Muscle layer of colon (tissue), 2 donors: ENCODE measurements at regions not wholly inside any gene's neighbourhood (a gene's known extent, or its start where the extent isn't known, plus 50 kb on each side); places are given as distances from the start of the nearest gene placed in this dataset.

ENCODE experiments used
- H3K27ac ChIP-seq: one replicate; pipeline ENCODE4 v1.7.0; 2013; ENCODE audit warnings: low read depth, mild to moderate bottlenecking, low read length, moderate library complexity
- H3K27me3 ChIP-seq, 2 donors: one replicate each; pipeline ENCODE4 v1.7.0; 2013; ENCODE audit warnings: low read length in 2 of 2, mild to moderate bottlenecking in 2 of 2; ENCODE audit not compliant: insufficient read depth in 2 of 2, control insufficient read depth in 1 of 2
- H3K36me3 ChIP-seq: one replicate; pipeline ENCODE4 v1.7.0; 2013; ENCODE audit warnings: mild to moderate bottlenecking, low read length; ENCODE audit not compliant: insufficient read depth
- H3K4me1 ChIP-seq: one replicate; pipeline ENCODE4 v1.7.0; 2013; ENCODE audit warnings: mild to moderate bottlenecking, low read length; ENCODE audit not compliant: insufficient read depth
- H3K4me3 ChIP-seq, 2 donors: one replicate each; pipeline ENCODE4 v1.7.0; 2013; ENCODE audit warnings: low read length in 2 of 2, low read depth in 1 of 2, mild to moderate bottlenecking in 1 of 2, moderate library complexity in 1 of 2
- H3K9ac ChIP-seq: one replicate; pipeline ENCODE4 v1.7.0; 2013; ENCODE audit warnings: low read length
- H3K9me3 ChIP-seq: one replicate; pipeline ENCODE4 v1.7.0; 2013; ENCODE audit warnings: mild to moderate bottlenecking, low read length
- donor health status: abdominal sarcoma.
- donor health status: Adenocarcinoma of cecum.

- Histone ChIP-seq H3K27ac (no peak overlapping the region), H3K4me1 (no peaks in the 10 kb centered on the region), H3K36me3 (no peaks in the 10 kb centered on the region)
Observed at GRCh38 chr2:215738351-215738750, 275.0 kb downstream of the MREG start.

GRCh38 chr2:215737477-215737876, 275.9 kb downstream of the MREG start:
- H3K4me3 ChIP-seq: no peak overlapping the region
- no peaks in the 10 kb centered on the region for H3K36me3 ChIP-seq

More at GRCh38 chr2:215738351-215738750, 275.0 kb downstream of the MREG start:
- Histone ChIP-seq H3K4me3 (no peak overlapping the region), H3K9ac (no peak overlapping the region), H3K27me3 (no peaks in the 10 kb centered on the region), H3K9me3 (no peaks in the 10 kb centered on the region)

DNA sequence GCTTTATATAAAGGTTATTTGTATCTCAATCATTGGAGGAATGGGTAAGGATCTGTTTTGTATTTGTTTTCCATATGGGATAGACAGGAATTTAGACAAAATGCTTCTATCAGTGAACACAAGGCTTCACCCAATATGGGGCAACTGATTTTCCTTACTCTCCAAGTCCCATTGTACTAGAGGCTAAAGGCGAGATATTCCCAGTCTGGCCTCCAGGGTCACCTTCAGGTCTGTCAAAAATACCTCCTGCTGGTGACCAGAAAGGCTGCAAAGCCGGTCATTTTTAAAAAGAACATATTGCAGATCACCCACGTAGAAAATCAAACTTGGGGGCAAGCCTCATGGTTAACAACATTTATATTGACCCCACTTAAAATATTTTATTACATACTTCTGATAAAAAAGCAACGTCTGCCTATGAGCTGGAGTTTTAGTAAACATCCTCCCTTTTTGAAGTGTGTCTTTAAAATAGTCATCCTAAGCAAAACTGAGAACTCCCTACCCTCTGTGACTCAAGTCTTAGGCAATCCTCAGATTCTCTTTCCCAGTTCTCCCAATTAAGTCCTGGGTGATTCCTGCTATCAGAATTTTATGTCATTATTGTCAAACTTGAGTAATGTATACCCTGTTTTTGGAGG, 276.6 kb downstream of the MREG start:
- Histone ChIP-seq H3K36me3 (no peaks in the 10 kb centered on the region), H3K27me3 (no peaks in the 10 kb centered on the region), H3K9ac (no peak overlapping the region), H3K27ac (no peak overlapping the region), H3K4me3 (no peak overlapping the region), H3K4me1 (no peaks in the 10 kb centered on the region), H3K9me3 (no peaks in the 10 kb centered on the region)

More at GRCh38 chr2:215737477-215737876, 275.9 kb downstream of the MREG start:
- Histone ChIP-seq H3K9ac (no peak overlapping the region), H3K27me3 (no peaks in the 10 kb centered on the region), H3K4me1 (no peaks in the 10 kb centered on the region), H3K27ac (no peak overlapping the region), H3K9me3 (no peaks in the 10 kb centered on the region)

DNA sequence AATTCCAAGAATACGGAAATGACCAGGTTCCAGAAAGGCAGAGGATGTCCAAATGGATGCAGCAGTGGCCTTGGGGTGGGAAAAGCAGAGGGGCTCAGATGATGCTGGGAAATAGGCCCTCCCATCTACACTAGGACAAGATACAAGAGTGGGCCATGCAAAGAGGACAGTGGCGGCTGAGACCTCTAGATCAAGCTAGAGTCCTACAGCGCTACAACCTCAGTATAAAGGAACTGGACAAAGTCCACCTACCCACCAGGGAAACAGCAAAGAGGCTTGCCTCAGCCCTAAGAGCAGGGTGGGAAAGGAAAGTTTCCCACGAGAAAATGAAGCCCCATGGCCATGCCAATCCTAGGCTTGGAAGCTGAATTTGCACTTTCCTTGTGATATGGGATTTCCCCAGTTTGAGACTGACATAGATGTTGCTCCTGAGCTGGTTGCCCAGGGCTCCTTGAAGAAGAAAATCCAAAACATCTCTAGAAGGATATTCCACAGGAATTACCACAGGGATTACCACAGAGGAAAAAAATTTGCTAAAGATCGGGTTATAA, 282.2 kb downstream of the MREG start:
- H3K9me3 ChIP-seq: no peaks in the 10 kb centered on the region

GRCh38 chr2:215729985-215730620, 283.2 kb downstream of the MREG start:
- no peaks in the 10 kb centered on the region for H3K9me3 ChIP-seq
- H3K27ac ChIP-seq: no peak overlapping the region
- no peaks in the 10 kb centered on the region for H3K27me3 ChIP-seq
- H3K9ac ChIP-seq: no peak overlapping the region
- H3K4me3 ChIP-seq: no peak overlapping the region
- no peaks in the 10 kb centered on the region for H3K36me3 ChIP-seq
- H3K4me1 ChIP-seq: no peaks in the 10 kb centered on the region

More for the DNA sequence above, 282.2 kb downstream of the MREG start:
- H3K27me3 ChIP-seq: no peaks in the 10 kb centered on the region
- no peaks in the 10 kb centered on the region for H3K36me3 ChIP-seq
- H3K9ac ChIP-seq: no peak overlapping the region
- no peak overlapping the region for H3K4me3 ChIP-seq
- H3K4me1 ChIP-seq: no peaks in the 10 kb centered on the region
- no peak overlapping the region for H3K27ac ChIP-seq

DNA sequence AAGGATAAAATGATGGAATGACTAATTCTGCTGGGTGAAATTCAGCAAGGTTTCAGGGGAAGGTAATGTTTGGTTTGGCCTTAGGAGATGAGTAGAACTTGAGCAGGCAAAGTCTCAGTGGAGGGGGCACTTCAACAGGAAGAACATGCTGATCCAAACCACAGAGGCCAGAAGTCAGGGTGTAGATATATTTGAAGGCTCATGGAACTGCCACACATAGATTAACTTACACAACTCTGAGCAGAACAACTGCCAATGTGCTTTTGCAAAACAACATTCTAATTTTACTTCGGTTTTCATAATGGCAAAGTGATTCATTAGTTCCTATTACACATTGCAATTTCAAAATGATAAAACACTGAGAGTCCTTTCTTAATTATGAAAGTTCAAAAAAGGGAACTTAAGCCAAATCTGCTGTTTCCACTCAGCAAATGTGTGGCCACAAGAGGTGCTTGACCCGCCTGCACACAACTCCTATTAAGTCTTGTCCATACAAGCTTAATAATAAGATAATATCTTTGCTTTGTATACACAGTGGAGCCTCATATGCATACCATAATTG, 284.8 kb downstream of the MREG start:
- Histone ChIP-seq H3K27me3 (no peaks in the 10 kb centered on the region), H3K4me1 (no peaks in the 10 kb centered on the region), H3K4me3 (no peak overlapping the region), H3K9ac (no peak overlapping the region), H3K9me3 (no peaks in the 10 kb centered on the region), H3K36me3 (no peaks in the 10 kb centered on the region), H3K27ac (no peak overlapping the region)

DNA sequence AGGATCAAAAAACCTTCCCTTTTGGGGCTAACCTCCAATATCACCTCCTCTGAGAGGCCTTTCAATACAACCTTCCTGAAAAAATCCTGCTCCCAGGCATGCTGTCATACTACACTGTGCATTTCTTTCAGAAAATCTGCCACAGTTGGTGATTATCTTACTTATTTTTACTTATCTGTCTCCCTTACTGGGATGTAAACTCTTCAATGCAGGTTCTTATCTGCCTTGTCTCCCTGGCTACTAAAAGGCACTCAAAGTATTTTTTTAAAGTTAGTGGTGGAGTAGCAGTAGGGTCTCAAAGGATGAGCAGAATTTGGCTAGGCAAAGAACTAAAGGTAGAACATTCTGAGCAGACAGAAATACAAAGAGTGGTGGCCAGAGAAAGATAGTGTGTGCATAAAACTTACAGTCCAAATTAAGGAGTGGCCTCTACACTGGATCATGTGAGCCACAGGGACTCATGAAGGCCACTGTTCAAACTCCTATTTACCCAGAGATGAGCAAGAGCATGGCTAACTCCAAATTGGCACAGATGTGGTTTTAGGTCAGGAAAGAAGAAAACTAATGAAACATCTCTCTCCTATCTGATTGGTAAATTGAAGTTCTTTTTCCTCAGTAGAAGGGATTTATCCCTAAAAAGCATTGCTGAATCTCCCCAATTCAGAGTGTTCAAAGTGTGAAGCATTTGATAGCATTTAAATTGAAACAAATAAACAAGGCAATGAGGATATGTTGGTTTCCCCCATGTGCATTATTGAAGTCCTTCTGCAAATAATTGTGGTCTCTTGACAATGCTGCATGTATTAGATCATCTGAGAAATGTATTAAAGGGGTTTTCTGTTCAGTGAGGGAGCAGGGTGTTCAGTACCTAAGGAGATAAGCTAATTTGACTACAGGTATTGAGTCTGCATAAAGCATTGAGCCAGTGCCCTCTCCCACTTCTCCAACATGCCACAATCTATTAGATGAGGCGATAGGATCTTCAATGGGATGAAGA, 285.5 kb downstream of the MREG start:
- no peaks in the 10 kb centered on the region for H3K27me3 ChIP-seq
- no peaks in the 10 kb centered on the region for H3K4me1 ChIP-seq
- H3K36me3 ChIP-seq: no peaks in the 10 kb centered on the region
- no peak overlapping the region for H3K4me3 ChIP-seq
- H3K27ac ChIP-seq: no peak overlapping the region
- no peak overlapping the region for H3K9ac ChIP-seq
- no peaks in the 10 kb centered on the region for H3K9me3 ChIP-seq

DNA sequence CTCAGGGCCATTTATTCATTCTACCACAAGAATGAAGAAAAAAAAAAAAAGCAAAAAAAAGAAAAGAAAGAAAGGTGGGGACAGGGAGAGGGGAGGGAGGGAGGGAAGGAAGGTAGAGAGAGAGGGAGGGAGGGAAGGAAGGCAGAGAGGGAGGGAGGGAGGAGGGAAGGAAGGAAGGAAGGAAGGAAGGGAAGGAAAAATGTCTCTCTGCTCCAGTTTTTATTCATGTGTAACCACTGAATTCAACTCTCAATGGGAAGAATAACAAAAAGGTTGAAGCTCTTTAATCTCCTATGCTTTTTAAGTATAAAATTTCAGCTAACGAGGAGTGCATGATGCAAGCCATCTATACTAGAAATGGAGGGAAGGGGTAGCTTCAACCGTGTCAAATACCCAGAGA, 287.3 kb downstream of the MREG start:
- Histone ChIP-seq H3K36me3 (no peaks in the 10 kb centered on the region), H3K27ac (no peak overlapping the region), H3K4me3 (no peak overlapping the region), H3K4me1 (no peaks in the 10 kb centered on the region), H3K9me3 (no peaks in the 10 kb centered on the region), H3K27me3 (no peaks in the 10 kb centered on the region), H3K9ac (no peak overlapping the region)

DNA sequence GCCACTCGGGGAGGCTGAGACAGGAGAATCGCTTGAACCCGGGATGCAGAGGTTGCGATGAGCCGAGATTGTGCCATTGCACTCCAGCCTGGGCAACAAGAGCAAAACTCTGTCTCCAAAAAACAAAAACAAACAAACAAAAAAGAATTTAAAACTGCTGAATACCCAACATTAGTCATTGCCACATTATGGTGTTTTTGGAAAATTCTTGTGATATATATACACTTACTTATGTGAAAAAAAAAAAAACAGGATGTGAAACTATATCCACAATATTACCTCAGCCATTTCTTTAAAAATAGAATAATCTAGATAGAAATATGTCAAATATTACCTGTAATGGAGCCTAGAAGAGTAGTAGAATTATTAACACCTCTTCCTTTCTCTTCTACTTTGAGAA, 288.3 kb upstream of the FN1 start:
- H3K36me3 ChIP-seq: no peaks in the 10 kb centered on the region
- no peak overlapping the region for H3K4me3 ChIP-seq
- H3K4me1 ChIP-seq: peaks cover 7% of the 10 kb centered on the region
- no peaks in the 10 kb centered on the region for H3K9me3 ChIP-seq
- H3K27ac ChIP-seq: no peak overlapping the region
- no peaks in the 10 kb centered on the region for H3K27me3 ChIP-seq
- no peak overlapping the region for H3K9ac ChIP-seq

DNA sequence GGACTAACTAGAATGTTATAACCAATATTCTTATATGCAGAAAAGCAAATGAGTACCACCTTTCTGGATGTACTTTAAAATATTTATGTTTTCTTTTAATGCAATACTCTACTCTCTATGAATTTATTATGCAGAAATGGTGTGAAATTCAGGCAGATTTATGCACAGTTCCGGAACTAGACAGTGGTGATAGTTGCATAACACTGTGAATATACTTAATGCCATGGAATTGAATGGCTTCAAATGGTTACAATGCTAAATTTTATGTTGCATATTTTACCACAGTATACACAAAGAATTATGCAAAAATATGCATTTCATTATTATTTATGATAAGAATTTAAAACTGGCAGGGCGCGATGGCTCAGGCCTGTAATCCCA, 287.8 kb upstream of the FN1 start:
- H3K4me3 ChIP-seq: no peak overlapping the region
- H3K36me3 ChIP-seq: no peaks in the 10 kb centered on the region
- H3K4me1 ChIP-seq: peaks cover 12% of the 10 kb centered on the region
- no peak overlapping the region for H3K9ac ChIP-seq
- H3K9me3 ChIP-seq: no peaks in the 10 kb centered on the region
- H3K27ac ChIP-seq: no peak overlapping the region
- no peaks in the 10 kb centered on the region for H3K27me3 ChIP-seq
